Peyer's patch (tissue), 4 donors: ENCODE measurements at regions not wholly inside any gene's neighbourhood (a gene's known extent, or its start where the extent isn't known, plus 50 kb on each side); places are given as distances from the start of the nearest gene placed in this dataset.

Source experiments
- POLR2A ChIP-seq, 2 donors: fragments of 450-650 bp; IDR thresholded peaks; one replicate each; pipeline ENCODE4 v1.5.1; 2017; ENCODE audit warnings: antibody characterized with exemption in 2 of 2, mild to moderate bottlenecking in 2 of 2, moderate library complexity in 2 of 2
- TF ChIP-seq, protein P1 (sequence below), 6 experiments: fragments of 450-650 bp in 4 of 6; fragments of 200-600 bp in 2 of 6; sonication (generic) in 1 of 6; IDR thresholded peaks; one replicate each; pipeline ENCODE4 v1.5.1; 2017 to 2019; ENCODE audit warnings: antibody characterized with exemption in 6 of 6, mild to moderate bottlenecking in 3 of 6, moderate library complexity in 1 of 6

DNA sequence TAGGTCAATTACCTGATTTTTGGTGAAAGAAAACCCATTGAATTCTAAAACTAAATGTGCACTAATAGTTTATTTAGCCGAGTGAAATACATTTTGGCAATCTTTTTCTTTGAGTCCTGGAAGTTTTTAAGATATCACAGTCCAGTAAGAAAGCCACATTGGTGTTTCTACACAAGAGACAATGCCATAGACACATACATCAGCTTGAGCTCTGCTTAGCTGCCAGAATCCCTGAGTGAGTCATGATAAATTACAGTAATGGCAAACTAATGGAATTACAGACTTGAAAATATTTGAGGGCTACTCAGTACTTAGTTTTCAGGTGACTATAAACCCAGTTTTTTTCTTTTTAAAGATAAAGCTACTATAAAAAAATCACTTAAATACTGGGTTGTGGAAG is 155.4 kb downstream of the OR4C45 start:
- TF ChIP-seq, protein P1, sequence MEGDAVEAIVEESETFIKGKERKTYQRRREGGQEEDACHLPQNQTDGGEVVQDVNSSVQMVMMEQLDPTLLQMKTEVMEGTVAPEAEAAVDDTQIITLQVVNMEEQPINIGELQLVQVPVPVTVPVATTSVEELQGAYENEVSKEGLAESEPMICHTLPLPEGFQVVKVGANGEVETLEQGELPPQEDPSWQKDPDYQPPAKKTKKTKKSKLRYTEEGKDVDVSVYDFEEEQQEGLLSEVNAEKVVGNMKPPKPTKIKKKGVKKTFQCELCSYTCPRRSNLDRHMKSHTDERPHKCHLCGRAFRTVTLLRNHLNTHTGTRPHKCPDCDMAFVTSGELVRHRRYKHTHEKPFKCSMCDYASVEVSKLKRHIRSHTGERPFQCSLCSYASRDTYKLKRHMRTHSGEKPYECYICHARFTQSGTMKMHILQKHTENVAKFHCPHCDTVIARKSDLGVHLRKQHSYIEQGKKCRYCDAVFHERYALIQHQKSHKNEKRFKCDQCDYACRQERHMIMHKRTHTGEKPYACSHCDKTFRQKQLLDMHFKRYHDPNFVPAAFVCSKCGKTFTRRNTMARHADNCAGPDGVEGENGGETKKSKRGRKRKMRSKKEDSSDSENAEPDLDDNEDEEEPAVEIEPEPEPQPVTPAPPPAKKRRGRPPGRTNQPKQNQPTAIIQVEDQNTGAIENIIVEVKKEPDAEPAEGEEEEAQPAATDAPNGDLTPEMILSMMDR (IDR thresholded peaks at IDR 0.05), result no peak
- no peak for TF ChIP-seq POLR2A (IDR thresholded peaks at IDR 0.05)
